GM18505 (cell line): ENCODE measurements at regions not wholly inside any gene's neighbourhood (a gene's known extent, or its start where the extent isn't known, plus 50 kb on each side); places are given as distances from the start of the nearest gene placed in this dataset.

Source experiments
- ATAC-seq: cut with Tn5 transposase; IDR thresholded peaks from one replicate; pipeline ENCODE4 v1.9.1; 2021; ENCODE audit not compliant: unreplicated experiment
- POLR2A ChIP-seq: IDR thresholded peaks from 4 replicates; pipeline ENCODE4 v1.6.1; 2011; ENCODE audit warnings: borderline replicate concordance; ENCODE audit not compliant: insufficient read depth, insufficient read length; ENCODE audit errors: extremely low read depth

DNA sequence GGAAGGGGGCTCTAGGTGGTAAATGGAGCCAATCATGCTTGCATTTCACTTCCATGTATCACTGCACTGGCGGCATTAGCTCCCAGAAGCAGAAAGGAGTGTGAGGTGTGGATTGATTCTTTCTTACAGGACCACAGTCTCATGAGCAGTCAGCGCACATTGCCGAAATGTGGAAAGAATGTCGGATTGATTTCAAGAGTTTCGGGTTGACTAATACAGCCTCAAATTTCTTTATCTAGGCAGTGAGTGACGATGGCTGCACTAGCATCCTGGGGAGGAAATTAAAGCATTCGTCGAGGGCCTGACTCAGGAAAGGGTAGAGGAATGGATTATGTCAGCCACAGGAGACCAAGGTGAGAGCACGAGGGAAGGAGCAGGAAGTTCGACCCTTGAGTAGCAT is 222.8 kb upstream of the CDYL start:
- TF ChIP-seq POLR2A, result no peak
- ATAC-seq, result no peak

DNA sequence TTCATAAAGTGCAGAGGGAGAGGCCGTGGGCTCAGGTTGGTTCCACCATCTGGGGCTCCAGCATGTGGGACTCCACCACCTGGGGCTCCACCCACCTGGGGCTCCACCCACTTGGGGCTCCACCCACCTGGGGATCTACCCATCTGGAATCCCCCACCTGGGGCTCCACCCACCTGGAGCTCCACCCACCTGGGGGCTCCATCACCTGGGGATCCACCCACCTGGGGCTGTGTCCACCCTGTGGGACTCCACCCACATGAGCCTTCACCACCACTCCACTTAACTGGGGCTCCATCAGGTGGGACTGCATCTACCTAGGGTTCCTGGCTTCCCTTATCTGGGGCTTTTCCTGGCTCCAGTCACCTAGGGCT is 226.0 kb upstream of the CDYL start:
- no peak for ATAC-seq
- no peak for TF ChIP-seq POLR2A

GRCh38 chr6:4549556-4550226 is 226.5 kb upstream of the CDYL start:
- TF ChIP-seq POLR2A, result no peak
- no peak for ATAC-seq

DNA sequence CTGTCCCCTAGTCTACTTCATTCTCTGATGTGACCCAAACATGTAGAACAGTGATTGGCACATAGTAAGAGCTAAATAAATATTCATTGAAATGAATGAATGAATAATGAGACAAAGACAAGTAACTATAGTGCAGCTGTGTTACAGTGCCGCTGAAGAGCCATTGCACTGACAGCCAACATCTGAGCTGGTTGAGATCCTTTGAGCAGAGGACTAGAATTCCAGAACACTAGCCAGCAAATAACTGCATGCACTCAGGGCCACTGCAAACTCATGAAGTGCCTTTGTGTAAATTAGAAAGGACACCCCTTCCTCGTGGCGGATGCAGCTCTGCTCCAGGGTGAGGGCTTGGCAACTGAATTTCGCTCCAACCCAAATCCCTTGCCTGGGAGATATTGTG is 230.3 kb upstream of the CDYL start:
- TF ChIP-seq POLR2A, result no peak

GRCh38 chr6:4543596-4543995 is 232.6 kb upstream of the CDYL start:
- ATAC-seq, result no peak
- no peak for TF ChIP-seq POLR2A

More for the DNA sequence above, 230.3 kb upstream of the CDYL start:
- no peak for ATAC-seq

- no peak for TF ChIP-seq POLR2A
- no peak for ATAC-seq
These were observed 242.6 kb upstream of the CDYL start for GRCh38 chr6:4533576-4533975.

GRCh38 chr6:4531406-4531805 is 244.8 kb upstream of the CDYL start:
- no peak for TF ChIP-seq POLR2A
- no peak for ATAC-seq

GRCh38 chr6:4522453-4522852 is 253.8 kb upstream of the CDYL start:
- no peak for TF ChIP-seq POLR2A
- no peak for ATAC-seq

DNA sequence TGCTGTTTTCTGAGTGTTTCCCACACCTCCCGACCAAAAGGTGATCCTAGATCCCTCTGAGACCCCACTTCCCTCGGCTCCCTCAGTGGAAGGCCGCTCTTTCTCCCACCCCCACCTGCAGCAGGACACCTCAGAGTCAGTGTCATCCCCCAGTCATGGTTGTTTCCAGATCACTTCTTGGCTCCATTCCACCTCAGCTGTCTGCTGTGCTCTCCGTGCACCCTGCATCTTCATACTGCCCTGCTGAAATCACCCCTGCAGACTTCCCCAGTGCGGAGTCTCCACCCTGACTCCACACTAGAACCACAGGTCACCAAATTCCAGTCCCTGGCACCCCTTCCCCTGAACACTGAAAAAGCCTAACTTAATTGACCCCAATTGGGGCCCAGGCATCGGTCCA is 255.1 kb upstream of the CDYL start:
- TF ChIP-seq POLR2A, result no peak
- ATAC-seq, result no peak

- TF ChIP-seq POLR2A, result no peak
- no peak for ATAC-seq
These were observed 257.7 kb upstream of the CDYL start for GRCh38 chr6:4518506-4518905.

DNA sequence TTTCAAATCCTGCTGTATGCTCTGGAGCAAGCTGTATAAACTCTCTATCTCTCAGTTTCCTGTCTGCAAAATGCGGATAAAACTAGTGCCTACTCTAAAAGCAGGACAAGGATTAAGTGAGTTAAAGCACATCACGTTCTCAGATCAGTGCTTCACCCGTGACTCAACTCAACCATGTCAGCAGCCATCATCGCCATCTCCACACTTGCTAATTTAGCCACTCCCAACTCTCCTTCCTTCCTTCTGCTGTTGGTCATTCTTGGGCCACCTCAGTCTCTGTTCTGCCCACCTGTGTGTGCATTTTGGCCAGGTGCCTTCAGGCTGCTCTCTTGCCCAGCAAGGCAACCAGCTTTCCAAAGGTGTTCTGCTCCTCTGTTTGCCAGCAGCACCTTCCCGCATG is 260.0 kb upstream of the CDYL start:
- TF ChIP-seq POLR2A, result no peak
- no peak for ATAC-seq

DNA sequence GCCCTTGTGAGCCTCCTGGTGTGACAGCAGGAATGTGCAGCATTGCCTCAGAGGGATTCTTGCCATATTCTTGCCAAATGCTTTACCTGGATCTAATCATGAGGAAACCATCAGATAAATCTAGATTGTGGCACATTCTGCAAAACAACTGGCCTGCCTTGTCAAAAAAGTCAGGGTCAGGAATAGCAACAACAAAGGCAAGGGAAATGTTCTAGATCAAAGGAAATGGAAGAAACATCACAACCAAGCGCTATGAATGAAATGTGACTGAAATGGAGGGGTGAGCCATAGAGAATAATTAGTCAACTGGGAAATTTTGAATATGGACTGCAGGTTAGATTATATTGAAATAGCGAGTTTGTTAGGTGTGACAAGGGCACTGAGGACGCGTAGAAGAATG is 262.6 kb upstream of the CDYL start:
- TF ChIP-seq POLR2A, result no peak
- no peak for ATAC-seq

GRCh38 chr6:4512051-4512471 is 264.1 kb upstream of the CDYL start:
- ATAC-seq, result no peak
- TF ChIP-seq POLR2A, result no peak

- ATAC-seq, result no peak
- TF ChIP-seq POLR2A, result no peak
These were observed 264.6 kb upstream of the CDYL start for GRCh38 chr6:4511641-4512020.
